Stomach (tissue), 8 donors: ENCODE measurements at regions not wholly inside any gene's neighbourhood (a gene's known extent, or its start where the extent isn't known, plus 50 kb on each side); places are given as distances from the start of the nearest gene placed in this dataset.

ENCODE experiments used
- DNase-seq, 2 donors: peaks; one replicate each; pipeline versions ENCODE4 v3.0.0 to v3.0.0-alpha.2; 2013 to 2019
- H3K27ac ChIP-seq, 5 donors: fragments of 200-600 bp in 4 of 5; sonication (generic) in 4 of 5; one replicate each; pipeline ENCODE4 v1.5.1; 2013 to 2019; ENCODE audit warnings: mild to moderate bottlenecking in 1 of 5, moderate library complexity in 1 of 5
- H3K27me3 ChIP-seq, 3 donors: fragments of 200-600 bp; sonication (generic); one replicate each; pipeline ENCODE4 v1.5.1; 2017 to 2019; ENCODE audit warnings: mixed run types in 1 of 3
- H3K36me3 ChIP-seq, 4 donors: fragments of 200-600 bp; sonication (generic); 1 replicate in 3 of 4; 2 replicates in 1 of 4; pipeline ENCODE4 v1.5.1; 2016 to 2019
- H3K4me1 ChIP-seq, 4 donors: fragments of 200-600 bp; sonication (generic); one replicate each; pipeline ENCODE4 v1.5.1; 2016 to 2019
- H3K4me3 ChIP-seq, 4 donors: fragments of 200-600 bp; sonication (generic) in 3 of 4; one replicate each; pipeline ENCODE4 v1.5.1; 2016 to 2019; ENCODE audit warnings: mild to moderate bottlenecking in 1 of 4
- H3K9me3 ChIP-seq, 4 donors: fragments of 200-600 bp; sonication (generic); one replicate each; pipeline ENCODE4 v1.5.1; 2016 to 2019
- EP300 ChIP-seq: sonication (generic); formaldehyde crosslinking; IDR thresholded peaks from one replicate; pipeline ENCODE4 v1.6.1; 2017; ENCODE audit warnings: antibody characterized with exemption
- POLR2A ChIP-seq, 4 donors: fragments of 450-650 bp; IDR thresholded peaks; one replicate each; pipeline ENCODE4 v1.6.1; 2016; ENCODE audit warnings: antibody characterized with exemption in 4 of 4, control low read depth in 2 of 4, mild to moderate bottlenecking in 1 of 4, moderate library complexity in 1 of 4
- POLR2AphosphoS5 ChIP-seq, 3 donors: sonication (generic); formaldehyde crosslinking; IDR thresholded peaks; one replicate each; pipeline ENCODE4 v1.6.1; 2016; ENCODE audit warnings: antibody characterized with exemption in 3 of 3
- WGBS, 5 donors: extraction: QIAGEN DNeasy Blood & Tissue Kit in 3 of 5; methylation state at CpG; one replicate each; pipeline versions ENCODE4 v1.1.5 to v1.1.7; 2013 to 2018; 5-methylcytosine and 5-hydroxymethylcytosine counted together
- intact Hi-C: fragments of 100-400 bp; cut with DNase I; formaldehyde crosslinking; loops from one replicate; pipeline ENCODE4 v1.15.1; 2023; ENCODE audit warnings: low total_unique reads
- TF ChIP-seq, protein P1 (sequence below), 7 experiments: fragments of 450-650 bp in 4 of 7; fragments of 200-600 bp in 3 of 7; sonication (generic) in 3 of 7; IDR thresholded peaks; one replicate each; pipeline ENCODE4 v1.5.1; 2016 to 2019; ENCODE audit warnings: antibody characterized with exemption in 7 of 7, control low read depth in 2 of 7, mild to moderate bottlenecking in 1 of 7
- donor health status: healthy with polysubstance abuse.
- donor health status: Bipolar disorder and iron deficiency.
- donor health status: healthy.

DNA sequence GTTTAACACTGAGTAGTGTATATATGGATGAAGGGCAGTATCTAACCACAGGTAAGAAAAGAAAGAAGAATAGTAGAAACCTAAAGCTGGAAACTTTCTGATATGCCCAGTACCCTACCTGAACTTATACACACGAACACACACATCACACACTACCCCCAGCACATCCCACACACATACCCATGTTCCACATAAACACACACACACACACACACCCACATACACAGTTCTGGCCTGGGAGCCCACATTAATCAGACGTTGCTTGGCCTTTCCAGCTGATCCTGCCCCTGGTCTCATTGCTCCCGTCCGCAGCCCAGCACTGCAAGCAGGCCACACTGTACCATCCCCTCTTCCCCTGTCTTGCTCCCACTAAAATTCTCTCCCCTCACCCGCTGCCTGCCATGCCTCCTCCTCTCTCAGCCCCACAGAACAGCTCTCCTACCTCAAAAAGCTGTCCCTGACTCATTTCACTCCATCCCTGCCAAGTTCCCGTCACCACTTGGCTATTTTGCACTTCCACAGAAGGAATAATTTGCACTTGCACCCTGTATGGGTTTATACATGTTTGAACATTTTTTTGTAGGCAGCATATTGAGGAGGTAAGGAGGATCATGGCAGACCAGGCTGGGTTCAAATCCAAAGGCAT, 185.8 kb upstream of the PPP2R3A start:
- no peaks in the 10 kb centered on the region for H3K9me3 ChIP-seq
- H3K27me3 ChIP-seq, result no peaks in the 10 kb centered on the region
- 46 to 72% (median 66%) methylated on average over 6 of the region's 6 CpGs for WGBS, 5 donors
- intact Hi-C loops, result no loop called here
- no peaks in the 10 kb centered on the region for H3K4me1 ChIP-seq
- H3K27ac ChIP-seq, result no peak overlapping the region
- no peaks in the 10 kb centered on the region for H3K36me3 ChIP-seq
- H3K4me3 ChIP-seq, result no peak overlapping the region
- DNase-seq, result peak in 1 of 2 donors; percentile 34
- TF ChIP-seq POLR2A (IDR thresholded peaks at IDR 0.05), result no peak
- no peak for TF ChIP-seq POLR2AphosphoS5 (IDR thresholded peaks at IDR 0.05)
- TF ChIP-seq, protein P1, sequence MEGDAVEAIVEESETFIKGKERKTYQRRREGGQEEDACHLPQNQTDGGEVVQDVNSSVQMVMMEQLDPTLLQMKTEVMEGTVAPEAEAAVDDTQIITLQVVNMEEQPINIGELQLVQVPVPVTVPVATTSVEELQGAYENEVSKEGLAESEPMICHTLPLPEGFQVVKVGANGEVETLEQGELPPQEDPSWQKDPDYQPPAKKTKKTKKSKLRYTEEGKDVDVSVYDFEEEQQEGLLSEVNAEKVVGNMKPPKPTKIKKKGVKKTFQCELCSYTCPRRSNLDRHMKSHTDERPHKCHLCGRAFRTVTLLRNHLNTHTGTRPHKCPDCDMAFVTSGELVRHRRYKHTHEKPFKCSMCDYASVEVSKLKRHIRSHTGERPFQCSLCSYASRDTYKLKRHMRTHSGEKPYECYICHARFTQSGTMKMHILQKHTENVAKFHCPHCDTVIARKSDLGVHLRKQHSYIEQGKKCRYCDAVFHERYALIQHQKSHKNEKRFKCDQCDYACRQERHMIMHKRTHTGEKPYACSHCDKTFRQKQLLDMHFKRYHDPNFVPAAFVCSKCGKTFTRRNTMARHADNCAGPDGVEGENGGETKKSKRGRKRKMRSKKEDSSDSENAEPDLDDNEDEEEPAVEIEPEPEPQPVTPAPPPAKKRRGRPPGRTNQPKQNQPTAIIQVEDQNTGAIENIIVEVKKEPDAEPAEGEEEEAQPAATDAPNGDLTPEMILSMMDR (IDR thresholded peaks at IDR 0.05), result no peak
- TF ChIP-seq EP300, result no peak

- no peaks in the 10 kb centered on the region for H3K36me3 ChIP-seq
- no peaks in the 10 kb centered on the region for H3K4me1 ChIP-seq
- no peak overlapping the region for H3K27ac ChIP-seq
- H3K27me3 ChIP-seq, result no peaks in the 10 kb centered on the region
- H3K4me3 ChIP-seq, result no peak overlapping the region
- H3K9me3 ChIP-seq, result no peaks in the 10 kb centered on the region
- TF ChIP-seq POLR2AphosphoS5 (IDR thresholded peaks at IDR 0.05), result no peak
- TF ChIP-seq EP300, result no peak
- no peak for TF ChIP-seq POLR2A (IDR thresholded peaks at IDR 0.05)
- TF ChIP-seq, protein P1 (IDR thresholded peaks at IDR 0.05), result no peak
- intact Hi-C loops, result no loop called here
- DNase-seq, result no peak
- WGBS, 5 donors, result 71 to 82% (median 79%) methylated on average over 3 of the region's 3 CpGs
Observed at GRCh38 chr3:135781026-135781815, 184.3 kb upstream of the PPP2R3A start.

- TF ChIP-seq, protein P1 (IDR thresholded peaks at IDR 0.05), result no peak
- TF ChIP-seq POLR2AphosphoS5 (IDR thresholded peaks at IDR 0.05) (no peak), EP300 (no peak), POLR2A (IDR thresholded peaks at IDR 0.05) (no peak)
- H3K27me3 ChIP-seq, result no peaks in the 10 kb centered on the region
- no peaks in the 10 kb centered on the region for H3K9me3 ChIP-seq
- 67 to 87% (median 83%) methylated on average over 1 of the region's 1 CpG for WGBS, 5 donors
- no peaks in the 10 kb centered on the region for H3K36me3 ChIP-seq
- no peak for DNase-seq
- H3K27ac ChIP-seq, result no peak overlapping the region
- no peaks in the 10 kb centered on the region for H3K4me1 ChIP-seq
- intact Hi-C loops, result no loop called here
- H3K4me3 ChIP-seq, result no peak overlapping the region
Observed at GRCh38 chr3:135784557-135784956, 181.0 kb upstream of the PPP2R3A start.

GRCh38 chr3:135788146-135788545, 177.4 kb upstream of the PPP2R3A start:
- Histone ChIP-seq H3K9me3 (no peaks in the 10 kb centered on the region), H3K27ac (no peak overlapping the region), H3K4me3 (no peak overlapping the region), H3K4me1 (no peaks in the 10 kb centered on the region), H3K27me3 (no peaks in the 10 kb centered on the region), H3K36me3 (no peaks in the 10 kb centered on the region)
- TF ChIP-seq POLR2AphosphoS5 (IDR thresholded peaks at IDR 0.05) (no peak), EP300 (no peak), POLR2A (IDR thresholded peaks at IDR 0.05) (no peak)
- TF ChIP-seq, protein P1 (IDR thresholded peaks at IDR 0.05), result no peak
- DNase-seq, result no peak
- intact Hi-C loops, result no loop called here
- 63 to 73% (median 68%) methylated on average over 4 of the region's 4 CpGs for WGBS, 5 donors
